IMR-90 (cell line): ENCODE measurements at regions not wholly inside any gene's neighbourhood (a gene's known extent, or its start where the extent isn't known, plus 50 kb on each side); places are given as distances from the start of the nearest gene placed in this dataset.

Experiments used
- ATAC-seq: fragments of 200-7000 bp; cut with Tn5 transposase; 2 replicates; pipeline ENCODE4 v1.9.1; 2020; ENCODE audit warnings: low read depth, mild to moderate bottlenecking, moderate library complexity
- BruUV-seq: library from RNA; stranded (reverse); fragments of 400-500 nt; replicated peaks from 2 replicates; lab custom pipeline; 2021; lab: Mats Ljungman, UMichigan
- CTCF ChIA-PET: fragments of 300-600 bp; formaldehyde crosslinking; extraction: SDS; loops from one replicate; lab custom pipeline; 2021; ENCODE audit warnings: antibody characterized with exemption; lab: Yijun Ruan, JAX
- POLR2A ChIA-PET: fragments of 300-600 bp; sonication (Branson Sonifier 250); formaldehyde crosslinking; loops from one replicate; lab custom pipeline; 2022; ENCODE audit warnings: antibody characterized with exemption; ENCODE audit not compliant: unreplicated experiment; lab: Charles Lee
- DNase-seq: peaks from one replicate; pipeline ENCODE4 v3.0.0; 2013
- H2AFZ ChIP-seq: replicated peaks from 2 replicates; pipeline ENCODE3; 2013; ENCODE audit warnings: low read length, mild to moderate bottlenecking; ENCODE audit not compliant: poor library complexity
- H2AK5ac ChIP-seq: 2 replicates; pipeline ENCODE4 v1.6.1; 2013; ENCODE audit warnings: low read depth, low read length, inconsistent platforms
- H2AK9ac ChIP-seq: replicated peaks from 2 replicates; pipeline ENCODE3; 2013; ENCODE audit warnings: mild to moderate bottlenecking, low read depth, low read length, moderate library complexity; ENCODE audit not compliant: poor library complexity
- H2BK120ac ChIP-seq: 2 replicates; pipeline ENCODE4 v1.6.1; 2013; ENCODE audit warnings: low read depth, low read length, inconsistent platforms
- H2BK15ac ChIP-seq: 3 replicates; pipeline ENCODE4 v1.6.1; 2013; ENCODE audit warnings: low read depth, low read length, inconsistent platforms
- H2BK20ac ChIP-seq: 2 replicates; pipeline ENCODE4 v1.6.1; 2013; ENCODE audit warnings: low read depth, mild to moderate bottlenecking, inconsistent platforms, low read length, moderate library complexity
- H2BK5ac ChIP-seq: 2 replicates; pipeline ENCODE4 v1.6.1; 2013; ENCODE audit warnings: mild to moderate bottlenecking, low read depth, low read length, inconsistent platforms; ENCODE audit not compliant: poor library complexity, severe bottlenecking
- H3K14ac ChIP-seq: replicated peaks from 2 replicates; pipeline ENCODE4 v1.6.1; 2013; ENCODE audit warnings: low read depth, low read length, inconsistent platforms
- H3K18ac ChIP-seq: 2 replicates; pipeline ENCODE4 v1.6.1; 2013; ENCODE audit warnings: low read depth, low read length, control low read depth
- H3K23ac ChIP-seq: 2 replicates; pipeline ENCODE4 v1.6.1; 2013; ENCODE audit warnings: low read depth, low read length, inconsistent platforms
- H3K27ac ChIP-seq: 2 replicates; pipeline ENCODE4 v1.5.1; 2013; ENCODE audit warnings: mild to moderate bottlenecking, control low read depth, low read length; ENCODE audit not compliant: insufficient read depth
- H3K27me3 ChIP-seq: 2 replicates; pipeline ENCODE4 v1.6.1; 2013; ENCODE audit warnings: low read length; ENCODE audit not compliant: control insufficient read depth, insufficient read depth
- H3K36me3 ChIP-seq: 2 replicates; pipeline ENCODE4 v1.6.1; 2013; ENCODE audit warnings: low read length, mixed read lengths; ENCODE audit not compliant: control insufficient read depth, insufficient read depth
- H3K4ac ChIP-seq: 2 replicates; pipeline ENCODE4 v1.6.1; 2013; ENCODE audit warnings: low read depth, low read length, inconsistent platforms
- H3K4me1 ChIP-seq: 2 replicates; pipeline ENCODE4 v1.6.1; 2013; ENCODE audit warnings: low read length, mixed read lengths; ENCODE audit not compliant: control insufficient read depth, insufficient read depth
- H3K4me2 ChIP-seq: 2 replicates; pipeline ENCODE4 v1.6.1; 2013; ENCODE audit warnings: low read depth, mild to moderate bottlenecking, control low read depth, low read length, moderate library complexity
- H3K4me3 ChIP-seq: 2 replicates; pipeline ENCODE4 v1.5.1; 2013; ENCODE audit warnings: low read depth, mild to moderate bottlenecking, control low read depth, low read length, moderate library complexity; ENCODE audit not compliant: insufficient read depth
- H3K56ac ChIP-seq: 2 replicates; pipeline ENCODE4 v1.6.1; 2013; ENCODE audit warnings: low read length, inconsistent platforms; ENCODE audit not compliant: insufficient read depth; ENCODE audit errors: extremely low read depth
- H3K79me1 ChIP-seq, 2 experiments: 2 replicates each; pipeline ENCODE4 v1.6.1; 2013; ENCODE audit warnings: low read length in 2 of 2, inconsistent platforms in 1 of 2, low read depth in 1 of 2
- H3K9ac ChIP-seq: 2 replicates; pipeline ENCODE4 v1.6.1; 2013; ENCODE audit warnings: low read depth, low read length, control low read depth
- H3K9me1 ChIP-seq: 2 replicates; pipeline ENCODE4 v1.6.1; 2013; ENCODE audit warnings: low read length, inconsistent platforms; ENCODE audit not compliant: insufficient read depth
- H3K9me3 ChIP-seq: 2 replicates; pipeline ENCODE4 v1.6.1; 2013; ENCODE audit warnings: low read length; ENCODE audit not compliant: control insufficient read depth, insufficient read depth
- H4K20me1 ChIP-seq: 2 replicates; pipeline ENCODE4 v1.6.1; 2013; ENCODE audit warnings: low read length, inconsistent platforms; ENCODE audit not compliant: insufficient read depth
- H4K5ac ChIP-seq: 2 replicates; pipeline ENCODE4 v1.6.1; 2013; ENCODE audit warnings: mild to moderate bottlenecking, low read depth, low read length, control low read depth
- H4K8ac ChIP-seq, 2 experiments: 2 replicates each; pipeline ENCODE4 v1.6.1; 2013; ENCODE audit warnings: low read depth in 2 of 2, low read length in 2 of 2, control low read depth in 1 of 2, inconsistent platforms in 1 of 2
- H4K91ac ChIP-seq: 2 replicates; pipeline ENCODE4 v1.6.1; 2013; ENCODE audit warnings: low read depth, low read length, inconsistent platforms; ENCODE audit not compliant: insufficient read depth
- CTCF ChIP-seq: conservative IDR thresholded peaks from 2 replicates; pipeline ENCODE4 v1.5.1; 2012; ENCODE audit warnings: mild to moderate bottlenecking, low read depth, low read length, improper control_type of control experiment
- RAD21 ChIP-seq: IDR thresholded peaks from 2 replicates; pipeline ENCODE4 v1.6.1; 2012; ENCODE audit warnings: low read length, improper control_type of control experiment
- SMC3 ChIP-seq: fragments of 150-350 bp; IDR thresholded peaks from 2 replicates; pipeline ENCODE4 v1.6.1; 2016; ENCODE audit warnings: low read depth, mild to moderate bottlenecking, antibody characterized with exemption, low read length, moderate library complexity
- WGBS, 2 experiments: methylation state at CpG; one replicate each; pipeline versions ENCODE4 v1.1.5 to v1.1.7; 2013; ENCODE audit warnings: missing lambda C conversion rate in 2 of 2; ENCODE audit not compliant: insufficient read length in 1 of 2; ENCODE audit errors: extremely low coverage in 2 of 2; 5-methylcytosine and 5-hydroxymethylcytosine counted together
- dilution Hi-C: fragments of 300-500 bp; cut with HindIII; formaldehyde crosslinking; loops from one replicate; pipeline ENCODE4 v1.14.3; 2018; ENCODE audit warnings: low sequenced_read_pairs; ENCODE audit not compliant: unreplicated experiment
- in situ Hi-C: fragments of 300-500 bp; cut with MboI; formaldehyde crosslinking; loops from 3 replicates; pipeline ENCODE4 v1.14.3; 2019; ENCODE audit warnings: low sequenced_read_pairs, inconsistent platforms, mixed read lengths
- intact Hi-C: fragments of 100-400 bp; cut with micrococcal nuclease; formaldehyde crosslinking; loops from 2 replicates; pipeline ENCODE4 v1.10.0; 2022
- TF ChIP-seq, protein P1 (sequence below): fragments of 150-350 bp; IDR thresholded peaks from 2 replicates; pipeline ENCODE4 v1.6.1; 2016; ENCODE audit warnings: low read depth, mild to moderate bottlenecking, low read length, moderate library complexity, borderline replicate concordance

GRCh38 chr5:50962934-50963872, 296.8 kb downstream of the PARP8 start:
- ChIA-PET CTCF (interaction anchor here (0.6 to 1.2 kb wide), 5 partner anchors 8 to 1543 kb away, joined by 3 to 4 read pairs (median 3); no protein-coding TSS in a partner anchor), POLR2A (no interaction called here)
- no peak overlapping the region for H2AK5ac ChIP-seq
- peaks cover 2% of the 10 kb centered on the region; the same call in 1 of the 2 replicates for H3K4me1 ChIP-seq
- H2BK120ac ChIP-seq, result no peak overlapping the region
- no peak overlapping the region for H3K14ac ChIP-seq
- no peak overlapping the region for H2BK5ac ChIP-seq
- H2BK20ac ChIP-seq, result no peak overlapping the region
- H3K79me1 ChIP-seq, result no peaks in the 10 kb centered on the region
- H3K27ac ChIP-seq, result no peak overlapping the region
- H3K9me3 ChIP-seq, result peaks cover 7% of the 10 kb centered on the region
- H3K27me3 ChIP-seq, result peaks cover 47% of the 10 kb centered on the region
- ATAC-seq (peak; percentile 94), DNase-seq (peak; percentile 32)
- in situ Hi-C loops, result loop anchor here (25.0 kb wide), 2 partner anchors 1599 to 1949 kb away; no protein-coding TSS in a partner anchor
- no peaks in the 10 kb centered on the region for H3K36me3 ChIP-seq
- no peaks in the 10 kb centered on the region for H4K20me1 ChIP-seq
- peak; percentile 88 for TF ChIP-seq CTCF
- TF ChIP-seq SMC3, result peak; percentile 48
- peak; percentile 73 for TF ChIP-seq RAD21
- TF ChIP-seq, protein P1, sequence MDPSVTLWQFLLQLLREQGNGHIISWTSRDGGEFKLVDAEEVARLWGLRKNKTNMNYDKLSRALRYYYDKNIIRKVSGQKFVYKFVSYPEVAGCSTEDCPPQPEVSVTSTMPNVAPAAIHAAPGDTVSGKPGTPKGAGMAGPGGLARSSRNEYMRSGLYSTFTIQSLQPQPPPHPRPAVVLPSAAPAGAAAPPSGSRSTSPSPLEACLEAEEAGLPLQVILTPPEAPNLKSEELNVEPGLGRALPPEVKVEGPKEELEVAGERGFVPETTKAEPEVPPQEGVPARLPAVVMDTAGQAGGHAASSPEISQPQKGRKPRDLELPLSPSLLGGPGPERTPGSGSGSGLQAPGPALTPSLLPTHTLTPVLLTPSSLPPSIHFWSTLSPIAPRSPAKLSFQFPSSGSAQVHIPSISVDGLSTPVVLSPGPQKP, result no peak
- H2BK15ac ChIP-seq, result no peak overlapping the region
- no peak overlapping the region for H4K8ac ChIP-seq
- no peak overlapping the region for H2AK9ac ChIP-seq
- H3K4ac ChIP-seq, result no peak overlapping the region
- peak overlapping the region; percentile 81 for H3K4me2 ChIP-seq
- no peak overlapping the region for H3K23ac ChIP-seq
- H4K5ac ChIP-seq, result no peak overlapping the region
- intact Hi-C loops, result loop anchor here (1.0 kb wide), 3 partner anchors 1044 to 1694 kb away; no protein-coding TSS in a partner anchor
- H3K9me1 ChIP-seq, result no peaks in the 10 kb centered on the region
- H3K9ac ChIP-seq, result no peak overlapping the region
- H2AFZ ChIP-seq, result peak overlapping the region; percentile 69
- dilution Hi-C loops, result no loop called here
- BruUV-seq, result no TSS peak
- H4K91ac ChIP-seq, result no peak overlapping the region
- peak overlapping the region; percentile 31 for H3K4me3 ChIP-seq
- 0% methylated on average over 7 of the region's 44 CpGs; no CpG with 5 or more reads in 1 of the 2 experiments for WGBS, 2 experiments
- H3K18ac ChIP-seq, result no peak overlapping the region
- no peak overlapping the region for H3K56ac ChIP-seq
